HG03442 (cell line): ENCODE measurements at regions not wholly inside any gene's neighbourhood (a gene's known extent, or its start where the extent isn't known, plus 50 kb on each side); places are given as distances from the start of the nearest gene placed in this dataset.

ENCODE experiments used
- ATAC-seq: cut with Tn5 transposase; IDR thresholded peaks from one replicate; pipeline ENCODE4 v1.9.1; 2021; ENCODE audit warnings: mild to moderate bottlenecking, moderate library complexity; ENCODE audit not compliant: unreplicated experiment

DNA sequence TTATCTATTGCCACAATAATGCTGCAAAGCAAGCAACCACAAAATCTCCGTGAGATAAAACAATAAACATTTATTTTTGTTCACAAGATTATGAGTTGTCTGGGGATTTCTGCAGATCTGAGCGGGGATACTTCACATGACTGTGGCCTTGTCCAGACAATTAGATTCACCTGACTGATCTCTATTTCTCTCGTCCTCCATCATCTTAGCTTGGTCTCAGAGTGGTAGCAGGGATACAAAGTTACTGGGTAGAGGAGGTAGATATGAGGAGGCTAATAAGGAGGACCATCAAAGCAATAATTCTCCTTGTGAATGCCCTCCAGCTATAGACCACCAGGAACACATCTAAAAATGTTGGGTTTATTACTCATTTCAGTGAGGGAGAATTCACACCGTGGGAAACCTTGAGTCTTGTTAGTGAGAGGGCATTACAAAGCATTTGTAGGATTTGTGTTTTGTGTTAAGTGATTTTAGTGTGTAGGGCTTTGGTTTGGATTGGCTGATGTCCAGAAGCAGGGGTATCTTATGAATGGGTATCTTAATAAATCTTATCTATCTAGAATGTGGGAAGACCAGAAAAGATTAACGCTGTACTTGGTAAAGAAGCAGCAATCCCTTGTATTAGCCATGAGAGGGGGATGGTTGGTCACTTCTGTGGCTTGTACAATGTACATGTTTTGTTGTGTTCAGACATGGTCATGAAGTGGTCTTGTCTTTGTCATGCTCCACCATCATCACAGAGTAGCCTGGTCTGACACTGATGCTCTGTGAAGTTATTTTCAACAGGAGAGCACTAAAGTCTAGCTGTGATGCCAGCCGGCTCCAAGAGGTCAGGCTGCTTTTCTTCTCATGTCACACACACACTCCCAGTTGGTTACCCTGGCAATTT lies 287.6 kb upstream of the STT3B start:
- no peak for ATAC-seq

DNA sequence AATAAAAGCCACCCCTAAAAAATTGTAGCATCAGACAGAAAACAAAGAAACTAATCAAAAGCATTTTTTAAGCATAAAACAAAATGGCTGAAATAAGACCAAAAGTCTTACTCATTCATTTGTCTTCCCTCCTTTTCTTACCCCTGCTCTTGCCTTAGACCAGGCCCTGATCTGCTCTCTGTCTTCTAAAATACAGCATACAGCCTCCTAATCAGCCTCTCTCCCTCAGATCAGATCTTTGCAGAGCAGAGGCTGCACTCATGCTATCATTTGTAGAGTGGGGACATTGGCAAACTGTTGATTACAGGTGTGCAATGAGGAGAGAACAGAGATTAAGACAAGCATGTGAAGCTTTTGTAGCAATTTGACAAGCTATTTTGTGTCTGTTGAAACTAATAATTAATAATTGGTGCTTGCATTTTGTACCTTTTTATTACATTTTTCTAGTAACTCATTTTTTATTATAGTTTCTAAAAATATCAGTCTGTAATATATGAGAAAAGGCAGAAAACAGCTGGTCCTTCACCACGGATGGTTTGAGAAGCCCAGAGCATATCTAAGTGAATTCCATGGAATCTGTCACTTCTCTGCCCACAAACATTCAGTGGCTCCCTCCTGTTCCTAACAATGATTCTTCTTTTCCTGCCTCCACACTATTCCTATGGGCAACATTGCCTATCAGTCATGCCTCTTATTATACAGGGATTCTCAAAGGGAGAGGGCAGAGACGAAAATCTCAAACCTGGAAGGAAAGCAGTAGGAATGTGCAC lies 286.2 kb upstream of the STT3B start:
- no peak for ATAC-seq

DNA sequence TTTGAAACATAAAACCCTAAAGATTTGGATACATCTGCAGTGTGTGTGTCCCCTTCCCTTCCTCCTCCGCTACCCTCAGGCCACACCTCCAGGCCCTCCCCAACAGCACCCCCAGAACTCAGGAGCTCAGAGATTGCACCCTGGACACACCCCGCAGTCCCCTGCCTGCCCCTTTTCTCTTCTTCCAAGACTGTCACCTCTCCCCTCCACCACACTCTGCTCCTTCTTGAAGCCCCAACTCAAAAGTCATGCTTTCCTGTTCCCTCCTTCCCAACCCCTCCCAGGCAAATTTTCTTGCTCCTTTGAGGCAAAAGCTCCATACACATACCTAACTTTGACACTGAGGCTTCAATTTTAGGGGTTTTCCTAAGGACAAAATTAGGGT lies 285.7 kb upstream of the STT3B start:
- ATAC-seq, result no peak

DNA sequence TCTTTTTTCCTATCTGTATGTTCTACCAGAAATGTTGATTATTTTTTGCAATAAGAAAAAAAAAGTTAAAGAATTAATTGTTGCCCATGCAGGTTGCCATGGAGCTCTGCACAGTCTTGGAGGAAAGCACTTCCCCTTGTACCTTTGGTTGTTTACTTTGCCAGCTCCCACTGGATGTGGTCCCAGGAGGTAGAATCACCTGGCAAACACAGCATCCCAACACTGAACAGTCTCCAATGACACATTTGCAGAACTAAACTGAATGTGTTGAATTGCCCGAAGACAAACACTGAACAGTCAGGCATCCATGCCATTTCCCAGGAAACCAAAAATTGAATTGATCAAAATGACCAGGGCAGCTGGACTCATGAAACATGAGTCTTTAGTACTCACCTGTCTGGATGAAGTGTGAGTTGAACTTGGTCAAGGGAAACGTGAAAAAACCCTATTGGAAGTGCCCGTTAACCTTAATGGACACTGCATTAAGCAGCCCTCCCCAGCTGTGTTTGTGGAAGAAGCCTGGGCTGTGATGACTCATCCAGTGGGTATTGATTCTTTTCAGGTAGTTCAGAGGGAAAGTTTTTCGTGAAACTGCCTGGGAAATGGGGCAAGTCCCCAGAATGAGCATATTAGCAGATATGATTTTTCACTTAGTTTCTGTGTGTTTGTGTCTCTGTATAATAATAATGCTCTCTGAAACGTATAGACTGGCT lies 284.7 kb upstream of the STT3B start:
- ATAC-seq, result peak; percentile 45

DNA sequence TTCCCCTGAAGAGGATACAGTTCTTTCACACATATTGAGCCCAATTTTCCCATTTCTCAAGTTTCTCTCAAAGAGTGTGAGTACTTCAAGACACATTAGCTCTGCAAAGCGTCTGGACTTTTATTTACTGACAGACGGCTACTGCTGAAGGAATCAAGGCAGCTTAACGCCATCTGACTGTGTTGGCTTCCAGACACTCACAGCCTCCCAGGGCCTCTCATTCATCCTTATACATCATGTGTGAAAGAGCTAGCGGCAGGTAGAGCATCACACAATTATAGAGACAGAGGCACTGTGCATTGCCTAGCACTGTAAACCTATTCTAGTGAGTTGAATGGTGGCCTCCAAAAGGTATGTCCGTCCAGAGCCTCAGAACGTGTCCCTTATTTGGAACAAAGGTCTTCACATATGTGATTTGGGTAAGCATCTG lies 284.1 kb upstream of the STT3B start:
- ATAC-seq, result no peak

DNA sequence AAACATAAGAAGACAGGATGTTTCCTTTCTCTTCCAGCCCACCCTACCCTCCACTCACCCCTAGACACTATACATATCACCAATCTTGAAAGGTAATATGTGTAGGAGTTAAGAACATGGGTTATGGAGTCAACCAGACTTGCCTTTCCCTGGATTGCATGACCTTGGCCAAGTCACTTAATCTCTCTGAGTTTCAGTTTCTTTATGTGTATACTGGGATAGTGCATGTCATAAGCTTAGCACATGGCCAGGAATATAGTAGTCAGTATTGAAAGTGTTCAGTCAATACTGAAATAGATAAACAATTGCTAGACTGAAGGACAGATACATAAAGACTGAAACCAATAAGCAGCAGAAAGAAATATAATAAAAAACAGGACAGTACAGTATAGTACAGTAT lies 283.2 kb upstream of the STT3B start:
- no peak for ATAC-seq

DNA sequence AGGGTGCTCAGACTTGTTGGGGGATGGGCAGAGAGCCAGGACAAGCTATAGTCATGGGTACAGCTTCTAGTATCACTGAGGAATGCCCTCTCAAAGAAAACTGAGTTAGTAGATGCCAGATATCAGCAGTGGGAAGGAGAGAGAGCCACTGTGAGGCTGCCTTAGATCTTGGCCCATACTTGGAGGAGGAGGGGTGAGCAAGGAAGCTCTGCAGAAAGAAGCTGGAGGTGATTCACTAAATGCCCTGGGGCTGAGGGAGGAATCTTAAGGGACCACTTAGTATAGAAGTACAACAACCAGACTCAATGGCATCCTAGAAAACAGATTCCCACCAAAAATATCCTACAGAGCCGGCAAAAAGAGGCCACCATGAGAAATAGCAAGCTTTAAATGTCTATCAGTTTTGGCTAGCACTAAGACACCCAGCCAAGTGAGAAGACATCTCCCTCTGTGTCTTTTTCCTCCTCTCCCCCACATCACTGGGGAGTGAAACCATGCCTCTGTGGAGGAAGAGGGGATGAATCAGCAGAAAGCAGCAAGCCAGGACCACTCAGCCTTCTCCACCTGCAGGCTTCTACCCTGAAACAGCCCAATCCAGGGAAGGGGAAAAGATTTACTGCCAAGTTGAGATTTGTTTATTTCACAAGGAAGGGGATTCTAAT lies 282.5 kb upstream of the STT3B start:
- no peak for ATAC-seq

DNA sequence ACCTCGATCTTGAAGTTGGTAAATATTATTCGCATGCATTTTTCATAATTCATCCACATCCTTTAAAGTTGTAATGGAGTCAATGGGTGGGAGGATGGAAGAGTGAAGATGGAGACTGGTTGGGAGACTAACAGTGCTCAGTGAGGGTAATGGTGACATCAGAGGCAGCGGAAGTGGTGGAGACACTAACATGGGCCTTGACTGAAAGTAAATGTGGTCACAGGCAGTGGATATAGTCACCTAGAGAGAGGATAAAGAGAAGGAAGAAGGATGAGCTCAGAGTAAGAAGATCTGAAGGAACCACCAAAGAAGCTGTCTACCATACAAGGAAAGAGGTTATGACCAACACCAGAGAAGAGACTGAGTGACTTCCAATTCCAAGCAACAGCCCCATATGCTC lies 281.6 kb upstream of the STT3B start:
- no peak for ATAC-seq

DNA sequence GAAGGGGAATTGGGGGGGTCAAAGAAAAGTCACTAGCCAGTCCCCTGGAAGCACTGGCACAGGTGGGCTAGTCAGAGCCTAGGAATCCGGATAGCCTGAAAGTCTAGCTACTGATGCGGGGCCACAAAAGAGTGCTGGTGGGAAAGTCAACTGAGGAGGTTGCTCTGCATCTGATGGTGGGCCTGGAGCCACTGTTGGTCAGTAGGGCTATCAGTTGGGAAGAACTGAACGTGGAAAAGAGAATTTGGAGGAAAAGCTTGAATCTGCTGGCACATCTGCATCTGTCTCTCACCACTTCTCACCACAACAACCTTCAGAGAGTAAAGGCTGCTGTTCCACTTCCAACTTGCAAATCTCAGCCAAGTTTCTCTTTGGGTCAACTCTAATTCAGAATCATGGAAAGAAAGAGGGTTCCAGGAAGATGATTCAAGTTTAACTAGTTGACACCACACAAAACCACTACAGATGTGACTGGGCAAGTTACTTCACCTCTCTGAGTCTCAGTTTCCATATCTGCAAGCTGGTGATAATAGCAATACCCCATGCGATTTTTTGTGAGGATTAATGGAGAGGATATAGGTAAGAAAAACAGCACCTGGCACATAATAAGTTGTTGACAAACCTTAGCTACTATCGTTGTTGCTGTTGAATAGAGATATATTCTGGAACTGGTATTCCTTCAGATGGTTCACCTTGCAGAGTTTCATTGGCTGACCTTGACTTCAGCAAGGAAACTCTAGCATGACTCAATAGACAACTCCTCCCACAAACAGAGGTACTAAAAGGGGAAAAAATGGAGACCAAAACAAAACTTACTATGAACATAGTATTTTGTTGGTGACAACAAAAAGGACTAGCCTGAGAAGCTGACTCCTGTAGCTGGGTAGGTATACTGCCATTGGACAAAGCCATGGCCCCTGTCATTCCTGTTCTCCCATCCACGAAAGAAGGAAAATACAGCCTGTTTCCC lies 280.2 kb upstream of the STT3B start:
- peak; percentile 37 for ATAC-seq

DNA sequence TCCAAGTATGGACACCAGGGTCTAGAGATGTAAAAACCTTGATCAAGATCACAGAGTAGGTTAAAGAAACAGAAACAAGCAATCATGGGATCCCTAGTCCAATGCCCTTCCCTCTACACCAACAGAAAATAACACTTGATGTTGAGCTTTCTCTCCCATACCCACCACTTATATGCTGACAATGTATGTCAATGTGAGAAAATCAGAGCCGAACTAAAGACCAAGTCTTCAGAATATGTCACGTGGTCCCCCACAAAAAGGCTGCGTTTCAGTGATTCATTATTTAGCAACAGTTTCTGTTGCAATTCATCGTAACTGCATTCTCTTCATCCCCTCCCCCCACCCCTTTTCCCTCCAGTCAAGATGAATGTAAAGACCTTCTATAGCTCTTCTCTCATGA lies 278.9 kb upstream of the STT3B start:
- no peak for ATAC-seq

DNA sequence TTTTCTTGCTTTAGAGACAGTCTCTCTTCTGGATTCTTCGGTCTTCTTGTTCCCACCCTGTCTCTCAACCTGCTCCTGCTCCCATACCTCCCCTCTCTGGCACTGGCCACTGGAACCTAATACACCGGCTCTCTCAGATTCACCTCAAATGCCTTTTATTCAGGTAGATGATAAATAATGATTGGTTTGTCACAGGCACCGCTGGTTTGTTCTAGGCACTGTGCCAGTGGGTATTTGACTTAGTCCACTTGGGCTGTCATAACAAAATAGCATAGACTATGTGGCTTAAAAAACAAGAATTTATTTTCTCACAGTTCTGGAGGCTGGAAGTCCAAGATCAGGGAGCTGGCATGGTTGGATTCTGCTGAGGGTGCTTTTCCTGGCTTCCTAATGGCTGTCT lies 278.2 kb upstream of the STT3B start:
- no peak for ATAC-seq

DNA sequence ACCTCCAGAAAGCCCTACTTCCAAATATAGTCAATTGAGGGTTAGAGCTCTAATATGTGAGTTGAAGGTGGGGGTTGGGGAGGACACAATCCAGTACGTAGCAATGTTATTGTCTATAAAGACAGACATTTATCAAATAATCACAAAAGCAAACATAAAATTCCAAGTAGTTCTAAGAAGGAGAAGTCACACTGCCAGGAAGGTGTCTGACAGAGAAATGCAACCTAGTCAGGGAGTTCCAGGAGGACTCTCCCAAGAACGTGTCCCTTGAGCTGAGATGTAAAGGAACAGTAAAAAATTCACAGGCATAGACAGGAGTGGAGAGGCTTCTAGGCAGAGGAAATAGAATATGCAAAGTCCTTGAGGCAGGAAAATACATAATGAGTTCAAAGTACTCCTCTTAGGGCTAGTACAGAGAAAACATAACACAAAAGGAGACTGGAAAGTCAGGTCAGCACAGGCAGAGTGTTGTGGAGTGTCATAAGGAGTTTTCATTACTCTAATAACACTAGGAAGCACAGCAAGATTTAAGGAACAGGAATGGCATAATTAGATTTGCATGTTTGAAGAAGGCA lies 277.6 kb upstream of the STT3B start:
- no peak for ATAC-seq

DNA sequence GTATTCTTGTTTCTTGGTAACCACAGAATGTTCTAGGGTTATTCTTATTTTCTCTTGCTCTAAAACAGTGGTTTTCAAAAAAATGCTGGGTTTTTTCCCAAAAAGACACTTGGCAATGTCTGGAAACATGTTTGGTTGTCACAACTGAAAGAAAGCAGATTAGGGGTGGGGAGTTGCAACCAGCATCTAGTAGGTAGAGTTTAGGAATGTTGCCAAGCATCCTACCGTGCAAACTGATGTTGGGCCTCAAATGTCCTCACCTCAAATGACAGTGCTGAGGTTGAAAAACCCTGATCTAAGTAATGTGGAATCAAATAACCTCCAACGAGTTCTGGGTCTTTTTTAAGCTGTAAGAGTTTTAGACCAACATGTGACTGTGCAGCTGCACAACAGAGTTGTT lies 270.5 kb upstream of the STT3B start:
- no peak for ATAC-seq

DNA sequence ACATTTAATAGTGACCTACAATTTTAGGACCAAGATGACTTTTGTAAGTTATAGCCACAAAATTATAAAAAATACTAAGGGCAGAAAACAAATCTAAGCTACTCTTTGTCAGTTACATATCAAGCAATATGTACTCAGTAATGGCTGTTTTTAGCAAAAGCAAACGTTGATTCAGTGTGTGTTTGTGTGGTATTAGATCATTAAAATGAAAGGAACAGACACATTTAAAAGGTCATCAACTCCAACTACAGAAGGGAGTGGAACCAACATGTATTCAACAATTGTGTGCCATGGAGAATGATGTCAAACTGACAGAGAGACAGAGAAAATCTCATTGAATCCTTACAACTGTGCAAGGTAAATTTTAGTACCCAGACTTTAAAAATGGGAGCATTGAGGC lies 268.8 kb upstream of the STT3B start:
- ATAC-seq, result no peak

DNA sequence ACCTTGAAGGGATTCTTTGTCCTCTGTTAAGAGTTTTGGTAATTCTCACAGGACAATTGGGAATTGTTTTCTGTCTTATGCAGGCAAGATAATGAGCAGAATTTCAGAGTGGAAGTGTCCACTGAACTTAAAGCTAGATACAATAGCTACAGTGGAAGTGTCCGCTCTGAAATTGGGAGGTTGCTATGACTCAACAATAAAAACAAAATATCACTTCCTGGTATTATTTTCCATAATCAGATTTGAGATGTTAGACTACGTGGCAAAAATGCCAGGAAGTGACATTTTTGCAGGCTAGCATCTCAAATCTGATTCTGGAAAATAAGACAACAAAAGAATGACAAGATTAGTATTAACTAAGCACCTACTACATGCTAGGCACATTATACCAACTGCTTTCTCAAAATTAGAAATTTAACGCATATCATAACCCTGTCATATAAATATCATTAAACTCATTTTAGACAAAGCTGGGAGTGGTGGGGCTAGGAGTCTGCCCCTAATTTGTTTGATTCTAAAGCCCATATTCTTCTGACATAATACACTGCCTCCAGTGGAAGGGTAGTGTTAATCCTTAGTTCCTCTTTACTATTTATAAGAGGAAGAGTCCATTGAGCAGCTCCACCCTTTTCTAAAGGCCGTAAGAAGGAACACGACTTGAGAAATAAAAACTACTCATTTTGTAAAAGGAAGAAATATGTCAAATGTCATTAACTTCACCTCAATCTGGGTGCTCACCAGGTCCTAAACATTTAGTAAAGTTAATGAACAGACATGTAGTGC lies 266.9 kb upstream of the STT3B start:
- no peak for ATAC-seq

DNA sequence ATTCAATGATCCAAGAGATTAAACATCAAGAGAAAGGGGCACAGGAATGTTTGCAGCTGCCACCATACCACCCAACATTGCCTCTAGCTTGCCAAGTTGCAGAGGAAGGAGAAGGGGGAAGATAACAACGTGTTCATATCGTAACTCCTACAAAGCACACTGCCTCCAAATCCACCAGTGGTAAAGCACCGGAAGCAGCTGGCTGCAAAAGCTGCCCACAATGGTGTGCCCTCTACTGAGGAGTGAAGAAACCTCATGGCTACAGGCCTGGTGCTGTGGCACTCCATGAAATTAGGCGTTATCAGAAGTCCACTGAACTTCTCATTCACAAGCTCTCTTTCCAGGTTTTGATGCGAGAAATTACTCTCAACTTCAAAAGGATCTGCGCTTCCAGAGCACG lies 263.9 kb upstream of the STT3B start:
- no peak for ATAC-seq

DNA sequence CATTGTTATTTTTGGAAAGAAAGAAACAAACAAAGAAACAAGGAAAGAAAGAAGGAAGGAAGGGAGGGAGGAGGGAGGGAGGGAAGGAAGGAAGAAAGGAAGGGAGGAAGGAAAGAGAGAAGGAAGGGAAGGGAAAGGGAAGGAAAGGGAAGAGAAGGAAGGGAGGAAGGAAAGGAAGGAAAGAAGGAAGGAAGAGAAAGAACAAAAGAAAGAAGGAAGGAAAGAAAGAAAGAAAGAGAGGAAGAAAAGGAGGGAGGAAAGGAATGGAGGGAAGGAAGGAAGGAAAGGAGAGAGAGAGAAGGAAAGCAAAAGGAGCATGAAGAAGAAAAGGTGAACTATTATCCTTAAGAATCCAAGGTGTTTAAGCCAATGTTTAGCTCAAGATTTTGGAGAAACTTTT lies 262.7 kb upstream of the STT3B start:
- no peak for ATAC-seq

DNA sequence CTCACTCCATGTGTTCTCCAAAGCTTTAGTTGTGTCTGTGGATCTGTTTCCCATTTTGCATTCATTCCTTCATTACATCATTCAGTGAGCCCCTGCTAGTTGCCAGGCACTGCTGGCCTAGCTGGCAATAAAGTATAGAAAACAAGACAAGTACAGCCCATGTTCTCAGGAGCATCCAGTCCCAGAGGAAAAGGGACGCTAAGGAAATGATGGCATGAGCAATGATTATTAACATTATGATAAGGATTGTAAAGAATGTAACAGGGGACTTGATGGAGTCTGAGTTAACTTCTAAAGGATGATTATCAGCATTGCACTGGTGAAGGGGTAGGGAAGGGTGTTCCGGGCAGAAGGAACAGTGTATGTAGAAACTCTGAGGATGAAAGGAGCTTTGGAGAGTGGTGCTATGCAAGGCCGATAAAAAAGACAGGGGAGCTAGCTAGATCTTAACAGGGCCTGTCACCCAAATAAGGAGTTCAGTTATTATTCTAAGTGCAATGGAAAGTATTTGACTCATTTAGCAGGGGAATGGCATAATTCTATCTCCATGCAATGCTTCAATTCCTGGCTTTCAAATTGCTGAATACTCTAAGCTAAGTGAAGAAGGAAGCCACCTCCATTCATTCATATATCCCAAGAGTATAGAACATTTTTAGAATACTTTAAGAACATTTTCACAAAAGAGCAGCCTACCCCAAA lies 258.2 kb upstream of the STT3B start:
- no peak for ATAC-seq
